NCI-H345 treated with DMSO at 0.1 percent for 48 hours (cell line): ENCODE measurements at regions not wholly inside any gene's neighbourhood (a gene's known extent, or its start where the extent isn't known, plus 50 kb on each side); places are given as distances from the start of the nearest gene placed in this dataset.

Experiments
- DNase-seq: peaks from one replicate; lab custom pipeline; 2025; ENCODE audit not compliant: unreplicated experiment; lab: John Stamatoyannopoulos, UW

DNA sequence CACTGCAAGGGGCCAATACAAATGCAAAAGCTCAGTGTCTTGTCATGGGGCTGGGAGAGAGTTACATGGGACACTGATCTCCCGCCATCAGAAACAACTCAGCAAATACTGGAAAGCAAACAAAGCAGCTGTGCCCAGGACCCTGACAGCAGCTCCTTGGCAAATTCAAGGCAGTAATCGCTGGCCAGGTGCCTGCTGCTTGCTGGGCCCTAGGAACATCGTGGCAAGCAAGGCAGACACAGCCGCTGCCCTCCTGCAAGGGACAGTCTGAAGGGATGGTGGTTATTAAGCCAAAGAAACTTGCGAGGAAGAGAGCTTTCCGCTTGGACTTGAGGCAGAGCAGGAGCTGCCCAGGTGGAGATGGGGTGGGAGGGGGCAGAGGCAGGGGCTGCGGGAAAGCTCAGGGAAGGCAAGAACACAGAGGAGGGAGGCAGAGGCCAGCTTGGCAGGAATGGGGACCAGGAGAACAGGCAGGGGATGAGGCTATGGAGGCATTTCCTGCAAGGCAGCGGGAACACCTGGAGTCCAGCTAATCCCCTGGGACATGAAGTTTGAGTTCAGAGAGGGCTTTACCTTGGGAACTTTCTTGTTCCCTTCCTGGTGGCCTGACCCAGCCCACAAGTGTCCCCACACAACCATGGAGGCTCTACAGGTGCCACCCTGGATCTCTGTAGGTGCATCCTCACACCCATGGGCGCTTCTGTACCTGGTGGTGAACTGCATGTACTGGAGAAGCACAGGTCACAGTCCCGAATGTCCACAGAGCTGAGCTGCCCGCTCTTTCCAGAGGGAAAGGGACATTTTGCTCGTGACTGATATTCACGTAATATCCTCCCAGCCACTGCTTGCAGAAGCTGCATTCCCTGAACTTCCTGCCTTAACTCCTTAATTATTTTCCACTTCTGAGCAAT lies 78.7 kb upstream of the ATP2B2 start:
- no peak for DNase-seq

DNA sequence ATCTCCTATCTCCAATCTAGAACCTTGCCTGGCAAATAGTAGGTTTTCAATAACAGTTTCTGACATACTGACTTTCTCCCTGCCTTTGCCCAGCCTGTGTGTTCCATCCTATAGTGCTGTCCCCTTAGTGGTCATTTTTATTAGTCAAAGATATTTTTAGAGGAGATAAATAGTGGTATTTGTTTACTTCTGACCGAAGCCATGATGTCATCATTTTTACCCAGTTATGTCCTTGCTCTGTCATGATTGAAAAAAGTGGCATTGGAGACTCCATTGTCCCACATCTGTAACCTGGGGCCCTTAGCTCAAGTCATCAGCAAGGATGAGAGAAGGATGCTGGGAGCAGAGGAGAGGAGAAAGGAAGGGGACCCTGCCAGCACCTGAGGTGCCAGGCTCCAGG lies 80.6 kb upstream of the ATP2B2 start:
- DNase-seq: no peak

DNA sequence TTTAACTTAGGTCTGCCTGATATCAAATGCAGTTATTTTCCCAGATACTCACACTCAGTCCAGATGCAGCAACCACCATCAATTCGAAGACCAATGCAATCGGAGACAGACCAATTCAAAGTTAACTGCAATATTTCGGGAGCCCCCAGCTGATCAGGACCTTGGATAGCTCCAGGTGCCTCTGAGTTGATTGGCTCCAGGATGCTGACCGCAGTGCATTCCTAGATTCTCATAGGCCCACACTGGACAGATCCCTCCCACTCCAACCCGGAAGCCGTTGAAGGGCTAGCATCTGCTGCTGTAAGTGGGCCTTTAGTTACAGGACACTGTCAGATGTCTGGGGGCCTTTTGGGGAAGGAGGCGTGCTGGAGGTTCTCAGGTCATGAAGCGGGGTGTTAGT lies 89.5 kb upstream of the ATP2B2 start:
- DNase-seq: no peak

- DNase-seq: no peak
Measured at GRCh38 chr3:10596746-10597448, 91.5 kb upstream of the ATP2B2 start.

DNA sequence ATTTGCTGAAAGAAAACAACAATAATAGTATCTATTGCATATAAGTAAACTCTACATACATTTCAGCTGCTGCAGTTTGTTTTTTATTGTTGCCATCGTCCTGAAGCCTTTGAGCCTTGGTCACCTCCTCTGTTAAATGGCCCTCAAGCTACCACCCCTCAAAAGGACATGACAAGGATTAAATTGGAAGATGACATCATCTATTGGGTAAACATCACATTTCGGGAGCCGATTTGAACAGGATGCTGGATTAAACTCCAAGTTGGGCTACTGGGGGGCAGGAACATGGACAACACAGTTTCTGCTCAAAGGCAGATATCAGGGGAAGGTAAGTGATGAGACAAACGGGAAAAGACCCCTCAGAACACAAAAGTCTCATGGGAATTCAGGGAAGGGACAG lies 92.3 kb upstream of the ATP2B2 start:
- no peak for DNase-seq

DNA sequence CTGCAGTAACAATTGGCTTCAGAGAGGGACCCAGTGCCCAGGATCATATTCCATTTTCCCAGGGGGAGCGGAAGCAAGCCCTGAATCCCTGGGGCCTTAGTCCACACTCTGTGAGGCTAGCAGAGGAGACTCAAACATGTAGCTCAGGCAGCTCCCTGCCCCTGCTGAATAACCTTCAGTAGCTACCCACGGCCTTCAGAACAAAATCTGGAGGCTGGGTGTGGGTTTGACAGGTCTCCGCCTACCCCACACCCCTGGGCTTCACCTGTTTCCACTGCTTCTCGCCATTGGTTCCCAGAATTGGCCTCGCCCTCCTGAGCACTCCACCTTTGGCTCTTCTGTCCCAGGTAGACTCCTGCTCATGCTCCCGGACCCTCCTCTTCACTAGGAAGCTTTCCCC lies 93.6 kb upstream of the ATP2B2 start:
- DNase-seq: no peak

GRCh38 chr3:10599444-10599843 lies 94.1 kb upstream of the ATP2B2 start:
- DNase-seq: peak; percentile 22

- DNase-seq: no peak
Measured at GRCh38 chr3:10600296-10600714, 94.9 kb upstream of the ATP2B2 start.

GRCh38 chr3:10600726-10601125 lies 95.3 kb upstream of the ATP2B2 start:
- no peak for DNase-seq

- DNase-seq: no peak
Measured at GRCh38 chr3:10601151-10601856, 95.9 kb upstream of the ATP2B2 start.

DNA sequence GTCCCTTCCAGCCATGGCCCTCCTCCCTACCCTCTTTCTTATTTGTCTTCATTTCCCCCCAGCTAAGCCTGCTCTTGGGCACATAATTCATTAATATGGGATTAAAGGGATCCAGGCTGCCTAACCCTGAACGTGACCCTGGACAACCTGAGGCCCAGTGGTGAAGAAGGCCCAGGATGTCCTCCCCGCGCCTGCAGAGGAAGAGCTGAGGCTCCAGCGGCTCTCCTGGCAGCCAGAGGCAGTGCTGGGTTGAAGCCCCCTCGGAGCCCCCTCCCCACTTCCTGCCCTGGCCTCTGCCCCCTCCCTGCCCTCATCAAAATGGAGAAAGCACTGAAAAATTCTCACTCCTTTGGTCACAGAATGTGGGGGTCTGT lies 96.5 kb upstream of the ATP2B2 start:
- DNase-seq: no peak

GRCh38 chr3:10602271-10602670 lies 96.9 kb upstream of the ATP2B2 start:
- DNase-seq: no peak

DNA sequence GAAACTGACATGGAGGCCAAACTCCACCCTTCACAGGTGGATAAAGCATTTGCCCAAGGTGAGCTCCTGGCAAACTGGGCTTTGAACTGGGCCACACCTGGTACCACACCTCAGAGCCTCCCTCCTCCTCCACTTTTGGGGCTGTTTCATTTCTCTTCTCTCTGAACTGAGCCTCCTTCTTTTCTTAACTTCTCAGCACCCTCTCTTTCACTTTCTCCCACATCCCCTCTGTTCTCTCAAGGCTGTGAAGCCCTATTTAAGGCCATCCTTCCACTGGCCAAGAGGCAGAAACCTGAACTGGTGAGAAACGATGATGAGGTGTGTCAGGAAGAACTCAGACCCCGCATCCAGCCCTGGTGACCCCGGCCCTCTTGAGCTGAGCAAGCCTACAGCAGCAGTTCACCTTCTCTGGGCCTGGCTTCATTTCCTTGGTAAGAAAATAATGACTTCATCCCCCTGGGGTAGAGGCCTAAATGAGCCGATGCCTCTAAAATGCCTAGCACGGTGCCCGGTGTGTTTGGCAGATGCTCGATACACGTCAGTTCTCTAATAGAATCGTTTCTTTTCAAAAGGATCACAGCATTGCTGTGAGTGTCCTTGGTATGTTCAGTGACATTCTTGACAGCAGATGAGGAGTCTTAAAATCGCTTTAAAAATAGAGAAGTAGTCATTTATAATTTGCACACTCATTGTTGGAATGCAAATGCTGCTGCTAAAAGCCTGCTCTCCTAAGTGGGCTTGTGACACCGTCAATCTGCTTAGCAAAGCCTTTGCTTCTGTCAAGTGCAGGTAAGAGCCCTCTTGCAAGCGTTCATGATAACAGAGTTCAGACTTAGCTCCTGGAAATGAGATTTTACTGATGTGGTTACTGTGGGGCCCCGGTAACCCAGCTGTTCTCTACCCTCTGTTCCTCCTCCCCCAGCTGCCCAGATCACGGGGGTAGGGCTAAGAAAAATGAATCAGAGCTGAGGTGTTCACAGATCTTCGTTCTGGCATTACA lies 97.7 kb upstream of the ATP2B2 start:
- no peak for DNase-seq

DNA sequence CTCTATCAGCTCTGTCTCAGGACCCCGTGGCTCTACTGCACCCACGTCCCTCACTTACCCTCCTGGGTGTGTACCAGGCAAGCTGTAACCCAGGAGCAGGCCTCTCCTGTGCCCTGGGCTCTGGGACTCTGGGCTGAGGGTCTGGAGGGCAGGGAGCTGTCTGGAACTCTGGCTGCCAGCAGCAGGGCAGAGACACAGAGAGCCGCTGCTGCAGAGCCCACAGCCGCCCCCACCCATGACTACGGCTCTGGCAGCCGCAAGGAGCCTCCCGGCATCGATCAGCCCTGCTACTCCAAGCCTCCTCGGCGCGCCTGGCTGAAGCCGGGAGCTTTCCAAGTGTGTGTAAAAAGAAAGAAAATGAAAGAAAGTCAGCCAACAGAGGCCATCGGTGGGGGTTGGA lies 103.7 kb upstream of the ATP2B2 start:
- DNase-seq: no peak

DNA sequence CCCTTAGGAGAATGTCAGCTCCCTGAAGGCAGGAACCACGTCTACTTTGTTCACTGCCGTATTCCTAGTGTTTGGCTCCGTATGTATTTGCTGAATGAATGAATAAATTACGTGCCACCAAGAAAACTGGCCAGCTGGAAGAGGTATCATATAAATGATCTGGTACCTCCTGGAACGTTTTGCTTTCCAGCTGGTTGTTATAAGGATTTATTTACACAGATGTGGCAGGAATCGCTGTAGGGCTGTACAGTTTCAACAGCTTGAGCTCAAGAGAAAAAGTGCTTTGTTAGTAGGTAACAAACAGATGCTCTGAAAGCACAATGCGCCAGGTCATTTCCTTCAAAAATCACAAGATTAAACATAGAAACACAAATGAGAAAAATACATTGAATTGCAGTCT lies 108.8 kb upstream of the ATP2B2 start:
- peak; percentile 43 for DNase-seq

- DNase-seq: no peak
Measured at GRCh38 chr3:10615715-10616114, 110.3 kb upstream of the ATP2B2 start.

DNA sequence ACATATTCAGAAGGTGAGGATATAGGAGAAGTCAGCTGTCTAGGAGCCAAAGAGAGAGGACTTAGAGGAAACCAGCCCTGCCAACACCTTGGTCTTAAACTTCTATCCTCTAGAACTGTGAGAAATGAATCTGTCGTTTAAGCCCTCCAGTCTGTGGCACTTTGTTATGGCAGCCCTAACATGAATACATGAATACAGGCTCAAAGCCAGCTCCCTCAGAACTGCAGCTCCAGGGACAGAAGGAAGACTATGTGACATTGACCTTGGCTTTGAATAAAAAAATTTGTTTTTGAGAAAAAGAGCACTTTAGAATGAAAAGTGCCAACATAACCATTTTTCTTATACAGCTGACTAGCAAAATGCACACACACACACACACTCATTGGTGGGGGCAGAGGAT lies 110.9 kb upstream of the ATP2B2 start:
- DNase-seq: no peak

GRCh38 chr3:10619989-10620832 lies 114.8 kb upstream of the ATP2B2 start:
- DNase-seq: no peak

DNA sequence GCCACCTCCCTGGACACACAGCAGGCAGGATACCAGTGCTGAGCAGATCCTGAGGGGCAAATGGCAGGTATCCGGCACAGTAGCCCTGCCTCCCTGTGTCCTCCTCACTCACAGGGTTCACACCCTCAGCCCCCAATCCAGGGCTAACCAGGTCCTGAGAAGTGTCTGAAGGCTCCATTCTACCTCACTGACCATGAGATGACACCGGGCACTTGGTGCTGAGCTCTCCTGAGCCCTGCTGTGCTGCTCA lies 115.4 kb upstream of the ATP2B2 start:
- no peak for DNase-seq
